BE2C (cell line): ENCODE measurements at regions not wholly inside any gene's neighbourhood (a gene's known extent, or its start where the extent isn't known, plus 50 kb on each side); places are given as distances from the start of the nearest gene placed in this dataset.
A peak's percentile ranks its signal among the peaks of the same experiment; 100 is the strongest.

ENCODE experiments used
- DNase-seq: peaks from one replicate; pipeline ENCODE4 v3.0.0-alpha.2; 2020
- H3K27me3 ChIP-seq: fragments of 250-450 bp; sonication (Bioruptor Pico); 2 replicates; pipeline ENCODE4 v1.5.1; 2020; ENCODE audit warnings: mild to moderate bottlenecking
- H3K36me3 ChIP-seq: fragments of 250-450 bp; sonication (Bioruptor Pico); 2 replicates; pipeline ENCODE4 v1.5.1; 2020; ENCODE audit warnings: mild to moderate bottlenecking
- H3K4me1 ChIP-seq: fragments of 250-450 bp; sonication (Bioruptor Pico); 2 replicates; pipeline ENCODE4 v1.5.1; 2020
- H3K4me3 ChIP-seq: 2 replicates; pipeline ENCODE4 v1.5.1; 2011; ENCODE audit warnings: low read depth, low read length
- H3K9me3 ChIP-seq: fragments of 250-450 bp; sonication (Bioruptor Pico); 2 replicates; pipeline ENCODE4 v1.5.1; 2020
- CTCF ChIP-seq: IDR thresholded peaks from 2 replicates; pipeline ENCODE4 v1.5.1; 2012; ENCODE audit warnings: mild to moderate bottlenecking, low read depth, low read length

GRCh38 chr12:84553331-84554117 lies 359.1 kb downstream of the SLC6A15 start:
- no peak for TF ChIP-seq CTCF
- H3K9me3 ChIP-seq, result no peaks in the 10 kb centered on the region
- no peak overlapping the region for H3K4me3 ChIP-seq
- H3K36me3 ChIP-seq, result no peaks in the 10 kb centered on the region
- H3K4me1 ChIP-seq, result peaks cover 21% of the 10 kb centered on the region
- no peak for DNase-seq
- H3K27me3 ChIP-seq, result no peaks in the 10 kb centered on the region

GRCh38 chr12:84551373-84551772 lies 361.2 kb downstream of the SLC6A15 start:
- H3K36me3 ChIP-seq, result no peaks in the 10 kb centered on the region
- peak; percentile 14 for DNase-seq

GRCh38 chr12:84550518-84550917 lies 362.1 kb downstream of the SLC6A15 start:
- no peaks in the 10 kb centered on the region for H3K27me3 ChIP-seq
- no peak for TF ChIP-seq CTCF
- no peaks in the 10 kb centered on the region for H3K36me3 ChIP-seq
- H3K4me3 ChIP-seq, result peak overlapping the region; percentile 4; the same call in 1 of the 2 replicates
- H3K4me1 ChIP-seq, result peaks cover 21% of the 10 kb centered on the region
- no peak for DNase-seq
- H3K9me3 ChIP-seq, result no peaks in the 10 kb centered on the region

More at GRCh38 chr12:84551373-84551772, 361.2 kb downstream of the SLC6A15 start:
- peaks cover 21% of the 10 kb centered on the region for H3K4me1 ChIP-seq
- H3K27me3 ChIP-seq, result no peaks in the 10 kb centered on the region
- peak; percentile 33; the same call in 1 of the 2 replicates for TF ChIP-seq CTCF
- no peaks in the 10 kb centered on the region for H3K9me3 ChIP-seq
- peak overlapping the region; percentile 4; the same call in 1 of the 2 replicates for H3K4me3 ChIP-seq

- no peak for TF ChIP-seq CTCF
- no peaks in the 10 kb centered on the region for H3K9me3 ChIP-seq
- H3K27me3 ChIP-seq, result no peaks in the 10 kb centered on the region
- H3K4me1 ChIP-seq, result no peaks in the 10 kb centered on the region
- H3K4me3 ChIP-seq, result no peak overlapping the region
- H3K36me3 ChIP-seq, result no peaks in the 10 kb centered on the region
- DNase-seq, result no peak
Observed at GRCh38 chr12:84542289-84542688, 370.3 kb downstream of the SLC6A15 start.

- Histone ChIP-seq H3K36me3 (no peaks in the 10 kb centered on the region), H3K4me1 (no peaks in the 10 kb centered on the region), H3K27me3 (no peaks in the 10 kb centered on the region), H3K4me3 (no peak overlapping the region), H3K9me3 (no peaks in the 10 kb centered on the region)
- no peak for TF ChIP-seq CTCF
- no peak for DNase-seq
Observed at GRCh38 chr12:84537666-84538065, 374.9 kb downstream of the SLC6A15 start.

GRCh38 chr12:84512751-84513150 lies 399.8 kb downstream of the SLC6A15 start:
- Histone ChIP-seq H3K4me1 (peaks cover 12% of the 10 kb centered on the region), H3K36me3 (no peaks in the 10 kb centered on the region), H3K27me3 (no peaks in the 10 kb centered on the region), H3K4me3 (no peak overlapping the region), H3K9me3 (no peaks in the 10 kb centered on the region)
- TF ChIP-seq CTCF, result no peak
- DNase-seq, result no peak
